DND-41 (cell line): ENCODE measurements at regions not wholly inside any gene's neighbourhood (a gene's known extent, or its start where the extent isn't known, plus 50 kb on each side); places are given as distances from the start of the nearest gene placed in this dataset.

Experiments used
- CTCF ChIP-seq: IDR thresholded peaks from 2 replicates; pipeline ENCODE4 v1.5.1; 2012; ENCODE audit warnings: borderline replicate concordance, low read length, moderate library complexity, mild to moderate bottlenecking; ENCODE audit not compliant: poor library complexity, severe bottlenecking; ENCODE audit errors: extremely low read depth
- EZH2 ChIP-seq: IDR thresholded peaks from 3 replicates; pipeline ENCODE4 v1.6.1; 2012; ENCODE audit warnings: borderline replicate concordance, low read depth, mild to moderate bottlenecking, moderate library complexity, low read length, inconsistent platforms; ENCODE audit not compliant: severe bottlenecking

- no peak for TF ChIP-seq CTCF
- TF ChIP-seq EZH2 = no peak
These were observed 164.1 kb upstream of the ZNF618 start for GRCh38 chr9:113712053-113712452.
